Spleen (tissue), 11 donors: ENCODE measurements at regions not wholly inside any gene's neighbourhood (a gene's known extent, or its start where the extent isn't known, plus 50 kb on each side); places are given as distances from the start of the nearest gene placed in this dataset.

Source experiments
- DNase-seq: peaks from one replicate; pipeline ENCODE4 v3.0.0-alpha.2; 2020
- H3K27ac ChIP-seq, 8 donors: fragments of 200-600 bp; sonication (generic) in 7 of 8; 1 replicate in 4 of 8; 2 replicates in 4 of 8; pipeline versions ENCODE4 v1.5.0 to v1.8.0; 2016 to 2021; ENCODE audit warnings: inconsistent platforms in 4 of 8, mild to moderate bottlenecking in 4 of 8, moderate library complexity in 1 of 8
- H3K27me3 ChIP-seq, 7 donors: fragments of 200-600 bp; sonication (generic) in 6 of 7; replicated peaks in 1 of 7; 1 replicate in 4 of 7; 2 replicates in 3 of 7; pipeline versions ENCODE4 v1.5.0 to v1.8.0; 2016 to 2021; ENCODE audit warnings: inconsistent platforms in 3 of 7, mild to moderate bottlenecking in 1 of 7
- H3K36me3 ChIP-seq, 6 donors: fragments of 200-600 bp; sonication (generic) in 5 of 6; 1 replicate in 4 of 6; 2 replicates in 2 of 6; pipeline versions ENCODE4 v1.5.0 to v1.8.0; 2016 to 2021; ENCODE audit warnings: inconsistent platforms in 2 of 6
- H3K4me1 ChIP-seq, 6 donors: fragments of 200-600 bp; sonication (generic) in 5 of 6; 1 replicate in 3 of 6; 2 replicates in 3 of 6; pipeline versions ENCODE4 v1.5.0 to v1.8.0; 2016 to 2021; ENCODE audit warnings: inconsistent platforms in 3 of 6
- H3K4me3 ChIP-seq, 8 donors: fragments of 200-600 bp; sonication (generic) in 7 of 8; 1 replicate in 4 of 8; 2 replicates in 4 of 8; pipeline versions ENCODE4 v1.5.0 to v1.8.0; 2016 to 2021; ENCODE audit warnings: inconsistent platforms in 4 of 8, mild to moderate bottlenecking in 4 of 8, moderate library complexity in 2 of 8
- H3K9me3 ChIP-seq, 8 donors: fragments of 200-600 bp; sonication (generic) in 7 of 8; 1 replicate in 4 of 8; 2 replicates in 4 of 8; pipeline versions ENCODE4 v1.5.0 to v1.8.0; 2016 to 2021; ENCODE audit warnings: inconsistent platforms in 4 of 8
- CTCF ChIP-seq, 11 experiments: fragments of 200-600 bp in 7 of 11; fragments of 450-650 bp in 4 of 11; sonication (generic) in 4 of 11; IDR thresholded peaks in 8 of 11; conservative IDR thresholded peaks in 3 of 11; 1 replicate in 7 of 11; 2 replicates in 4 of 11; pipeline versions ENCODE4 v1.4.0 to v1.8.0; 2016 to 2021; ENCODE audit warnings: antibody characterized with exemption in 11 of 11, inconsistent platforms in 4 of 11, mild to moderate bottlenecking in 1 of 11
- POLR2A ChIP-seq, 3 donors: fragments of 450-650 bp; IDR thresholded peaks; one replicate each; pipeline ENCODE4 v1.5.1; 2017; ENCODE audit warnings: antibody characterized with exemption in 3 of 3, mild to moderate bottlenecking in 1 of 3
- POLR2AphosphoS5 ChIP-seq, 3 donors: sonication (generic); formaldehyde crosslinking; IDR thresholded peaks; one replicate each; pipeline ENCODE4 v1.5.1; 2017; ENCODE audit warnings: antibody characterized with exemption in 3 of 3
- WGBS, 5 donors: extraction: QIAGEN DNeasy Blood & Tissue Kit in 3 of 5; methylation state at CpG; one replicate each; pipeline versions ENCODE4 v1.1.5 to v1.1.7; 2013 to 2018; 5-methylcytosine and 5-hydroxymethylcytosine counted together
- intact Hi-C: fragments of 100-400 bp; cut with DNase I; formaldehyde crosslinking; loops from one replicate; pipeline ENCODE4 v1.15.0; 2023; ENCODE audit warnings: low total_unique reads
- donor health status: healthy with polysubstance abuse.
- donor health status: DM: no; HTN: no; CAD: no; lungs with moderate emphysema.
- donor health status: DM: no; HTN: no; CAD: no.
- donor health status: Bipolar disorder and iron deficiency.
- donor health status: healthy.
- donor health status: DM: no; HTN: no; CAD: no.
- donor health status: DM: yes; HTN: yes; CAD: no.

GRCh38 chr18:5066380-5066977, 130.6 kb downstream of the AKAIN1 start:
- Histone ChIP-seq H3K36me3 (no peaks in the 10 kb centered on the region), H3K27ac (no peak overlapping the region), H3K4me1 (no peaks in the 10 kb centered on the region), H3K27me3 (no peaks in the 10 kb centered on the region), H3K4me3 (no peak overlapping the region), H3K9me3 (no peaks in the 10 kb centered on the region)
- WGBS, 5 donors = 95 to 100% (median 97%) methylated on average over 2 of the region's 2 CpGs
- intact Hi-C loops = no loop called here
- TF ChIP-seq POLR2A (IDR thresholded peaks at IDR 0.05) (no peak), POLR2AphosphoS5 (IDR thresholded peaks at IDR 0.05) (no peak), CTCF (IDR thresholded peaks at IDR 0.05 in 8 of 11, conservative IDR thresholded peaks at IDR 0.05 in 3 of 11) (peak in 5 of 11 experiments; percentile 20 to 36 (median 31))
- DNase-seq = no peak

- Histone ChIP-seq H3K4me3 (no peak overlapping the region), H3K27ac (no peak overlapping the region), H3K9me3 (no peaks in the 10 kb centered on the region), H3K27me3 (no peaks in the 10 kb centered on the region), H3K4me1 (no peaks in the 10 kb centered on the region), H3K36me3 (no peaks in the 10 kb centered on the region)
- TF ChIP-seq POLR2A (IDR thresholded peaks at IDR 0.05) = no peak
- TF ChIP-seq POLR2AphosphoS5 (IDR thresholded peaks at IDR 0.05) = no peak
- TF ChIP-seq CTCF (IDR thresholded peaks at IDR 0.05 in 8 of 11, conservative IDR thresholded peaks at IDR 0.05 in 3 of 11) = no peak
- intact Hi-C loops = no loop called here
- WGBS, 5 donors = 87 to 94% (median 90%) methylated on average over 2 of the region's 2 CpGs
- no peak for DNase-seq
These were observed 131.4 kb downstream of the AKAIN1 start for GRCh38 chr18:5065615-5066014.

GRCh38 chr18:5064841-5065370, 132.2 kb downstream of the AKAIN1 start:
- Histone ChIP-seq H3K27ac (no peak overlapping the region), H3K27me3 (no peaks in the 10 kb centered on the region), H3K4me1 (no peaks in the 10 kb centered on the region), H3K9me3 (no peaks in the 10 kb centered on the region), H3K4me3 (no peak overlapping the region), H3K36me3 (no peaks in the 10 kb centered on the region)
- 76 to 92% (median 81%) methylated on average over 5 of the region's 5 CpGs for WGBS, 5 donors
- intact Hi-C loops = no loop called here
- TF ChIP-seq CTCF (IDR thresholded peaks at IDR 0.05 in 8 of 11, conservative IDR thresholded peaks at IDR 0.05 in 3 of 11) (no peak), POLR2AphosphoS5 (IDR thresholded peaks at IDR 0.05) (no peak), POLR2A (IDR thresholded peaks at IDR 0.05) (no peak)
- no peak for DNase-seq

- intact Hi-C loops = no loop called here
- DNase-seq = no peak
- H3K9me3 ChIP-seq = no peaks in the 10 kb centered on the region
- no peak for TF ChIP-seq CTCF (IDR thresholded peaks at IDR 0.05 in 8 of 11, conservative IDR thresholded peaks at IDR 0.05 in 3 of 11)
- no peak for TF ChIP-seq POLR2AphosphoS5 (IDR thresholded peaks at IDR 0.05)
- no peak for TF ChIP-seq POLR2A (IDR thresholded peaks at IDR 0.05)
- H3K27me3 ChIP-seq = no peaks in the 10 kb centered on the region
- H3K27ac ChIP-seq = no peak overlapping the region
- WGBS, 5 donors = 68 to 87% (median 76%) methylated on average over 2 of the region's 2 CpGs
- H3K4me3 ChIP-seq = no peak overlapping the region
- no peaks in the 10 kb centered on the region for H3K36me3 ChIP-seq
- H3K4me1 ChIP-seq = peaks cover 0 to 21% (median 12%) of the 10 kb centered on the region in 6 donors
These were observed 135.3 kb downstream of the AKAIN1 start for GRCh38 chr18:5061785-5062184.
